ENCODE measurements at regions not wholly inside any gene's neighbourhood (a gene's known extent, or its start where the extent isn't known, plus 50 kb on each side); places are given as distances from the start of the nearest gene placed in this dataset.
"Not testable (repeated sequence)": the region's sequence is repeated elsewhere in the genome, so short reads cannot be mapped to it uniquely, and the experiment has no call there.

DNA sequence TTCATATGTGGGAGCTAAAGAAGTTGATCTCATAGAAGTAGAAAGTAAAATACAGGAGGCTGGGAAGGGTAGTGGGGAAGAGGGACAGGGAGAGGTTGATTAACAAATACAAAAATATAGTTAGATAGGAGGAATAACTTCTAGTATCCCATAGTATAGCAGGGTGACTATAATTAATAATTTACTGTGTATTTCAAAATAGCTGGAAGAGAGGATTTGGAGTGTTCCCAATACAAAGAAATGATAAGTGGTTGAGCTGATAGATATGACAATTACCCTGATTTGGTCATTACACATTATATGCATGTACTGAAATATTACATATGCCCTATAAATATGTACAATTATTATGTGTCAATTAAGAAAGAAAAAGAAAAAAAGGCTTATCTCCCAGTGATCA lies 73.5 kb upstream of the CDC42EP3 start:
- TF ChIP-seq, protein P1, sequence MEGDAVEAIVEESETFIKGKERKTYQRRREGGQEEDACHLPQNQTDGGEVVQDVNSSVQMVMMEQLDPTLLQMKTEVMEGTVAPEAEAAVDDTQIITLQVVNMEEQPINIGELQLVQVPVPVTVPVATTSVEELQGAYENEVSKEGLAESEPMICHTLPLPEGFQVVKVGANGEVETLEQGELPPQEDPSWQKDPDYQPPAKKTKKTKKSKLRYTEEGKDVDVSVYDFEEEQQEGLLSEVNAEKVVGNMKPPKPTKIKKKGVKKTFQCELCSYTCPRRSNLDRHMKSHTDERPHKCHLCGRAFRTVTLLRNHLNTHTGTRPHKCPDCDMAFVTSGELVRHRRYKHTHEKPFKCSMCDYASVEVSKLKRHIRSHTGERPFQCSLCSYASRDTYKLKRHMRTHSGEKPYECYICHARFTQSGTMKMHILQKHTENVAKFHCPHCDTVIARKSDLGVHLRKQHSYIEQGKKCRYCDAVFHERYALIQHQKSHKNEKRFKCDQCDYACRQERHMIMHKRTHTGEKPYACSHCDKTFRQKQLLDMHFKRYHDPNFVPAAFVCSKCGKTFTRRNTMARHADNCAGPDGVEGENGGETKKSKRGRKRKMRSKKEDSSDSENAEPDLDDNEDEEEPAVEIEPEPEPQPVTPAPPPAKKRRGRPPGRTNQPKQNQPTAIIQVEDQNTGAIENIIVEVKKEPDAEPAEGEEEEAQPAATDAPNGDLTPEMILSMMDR (IDR thresholded peaks at IDR 0.05), result not testable (repeated sequence)
- not testable (repeated sequence) for TF ChIP-seq POLR2A (IDR thresholded peaks at IDR 0.05)

All from esophagus squamous epithelium (tissue), 4 donors.